GM12874 (cell line): ENCODE measurements at regions not wholly inside any gene's neighbourhood (a gene's known extent, or its start where the extent isn't known, plus 50 kb on each side); places are given as distances from the start of the nearest gene placed in this dataset.

Experiments used
- CTCF ChIP-seq: IDR thresholded peaks from 2 replicates; pipeline ENCODE4 v1.5.1; 2011; ENCODE audit warnings: low read depth, mild to moderate bottlenecking, control low read depth, low read length, moderate library complexity; ENCODE audit not compliant: insufficient read depth

GRCh38 chr7:136179851-136180721, 202.9 kb upstream of the MTPN start:
- no peak for TF ChIP-seq CTCF

GRCh38 chr7:136179154-136179553, 202.0 kb upstream of the MTPN start:
- TF ChIP-seq CTCF, result no peak

GRCh38 chr7:136174477-136175125, 197.4 kb upstream of the MTPN start:
- no peak for TF ChIP-seq CTCF

- no peak for TF ChIP-seq CTCF
These were observed 196.7 kb upstream of the MTPN start for GRCh38 chr7:136173874-136174273.

- no peak for TF ChIP-seq CTCF
These were observed 194.1 kb upstream of the MTPN start for GRCh38 chr7:136171233-136171632.

- TF ChIP-seq CTCF, result no peak
These were observed 191.7 kb upstream of the MTPN start for GRCh38 chr7:136168821-136169220.

- TF ChIP-seq CTCF, result no peak
These were observed 190.8 kb upstream of the MTPN start for GRCh38 chr7:136167991-136168390.
